ENCODE measurements at regions not wholly inside any gene's neighbourhood (a gene's known extent, or its start where the extent isn't known, plus 50 kb on each side); places are given as distances from the start of the nearest gene placed in this dataset.

- no peaks in the 10 kb centered on the region for H3K27me3 ChIP-seq (ENCODE audit: insufficient read depth, low read depth, low read length)
- no peaks in the 10 kb centered on the region for H3K9me3 ChIP-seq (ENCODE audit: low read length)
- no peak overlapping the region for H3K4me3 ChIP-seq (ENCODE audit: low read length)
- no peak overlapping the region for H3K4me2 ChIP-seq (ENCODE audit: low read length)
- H3K9me2 ChIP-seq (ENCODE audit: insufficient read depth, low read length) = no peaks in the 10 kb centered on the region
- no peak overlapping the region for H3K9ac ChIP-seq (ENCODE audit: low read length)
- H3K27ac ChIP-seq (ENCODE audit: low read length) = no peak overlapping the region
- H3K36me3 ChIP-seq (ENCODE audit: insufficient read depth, low read length) = no peaks in the 10 kb centered on the region
- no peaks in the 10 kb centered on the region for H3F3A ChIP-seq (ENCODE audit: insufficient read depth, low read length, poor library complexity, severe bottlenecking)
- no peaks in the 10 kb centered on the region for H3K79me2 ChIP-seq (replicated peaks; ENCODE audit: insufficient read depth, low read length)
- TF ChIP-seq CTCF (IDR thresholded peaks at IDR 0.05; ENCODE audit: poor library complexity, severe bottlenecking) = no peak
- TF ChIP-seq EP300 (conservative IDR thresholded peaks at IDR 0.05; ENCODE audit: poor library complexity, severe bottlenecking) = no peak
- no peak for TF ChIP-seq REST (IDR thresholded peaks at IDR 0.05; ENCODE audit: borderline replicate concordance)
- no peak for TF ChIP-seq RAD21 (conservative IDR thresholded peaks at IDR 0.05)
- TF ChIP-seq MXI1 (conservative IDR thresholded peaks at IDR 0.05; ENCODE audit: poor library complexity, severe bottlenecking) = no peak
- TF ChIP-seq EZH2 (IDR thresholded peaks at IDR 0.05; ENCODE audit: borderline replicate concordance, insufficient read depth, low read length, poor library complexity, severe bottlenecking) = no peak
- TF ChIP-seq TAF1 (IDR thresholded peaks at IDR 0.05; ENCODE audit: low read depth) = no peak
- no peak for TF ChIP-seq POLR2AphosphoS5 (IDR thresholded peaks at IDR 0.05)
- no peak for TF ChIP-seq SMC3 (conservative IDR thresholded peaks at IDR 0.05; ENCODE audit: poor library complexity)
- no peak overlapping the region for H2AFZ ChIP-seq (ENCODE audit: low read depth, low read length)
- no peaks in the 10 kb centered on the region for H4K20me1 ChIP-seq (ENCODE audit: insufficient read depth)
Observed at GRCh38 chr10:16011548-16011947, 151.2 kb upstream of the MINDY3 start.

- Histone ChIP-seq H3F3A (ENCODE audit: insufficient read depth, low read length, poor library complexity, severe bottlenecking) (no peaks in the 10 kb centered on the region), H3K4me3 (ENCODE audit: low read length) (no peak overlapping the region), H3K9ac (ENCODE audit: low read length) (no peak overlapping the region), H3K79me2 (replicated peaks; ENCODE audit: insufficient read depth, low read length) (no peaks in the 10 kb centered on the region), H3K9me3 (ENCODE audit: low read length) (no peaks in the 10 kb centered on the region), H3K9me2 (ENCODE audit: insufficient read depth, low read length) (no peaks in the 10 kb centered on the region), H4K20me1 (ENCODE audit: insufficient read depth) (no peaks in the 10 kb centered on the region), H3K4me2 (ENCODE audit: low read length) (no peak overlapping the region), H3K36me3 (ENCODE audit: insufficient read depth, low read length) (no peaks in the 10 kb centered on the region), H3K27ac (ENCODE audit: low read length) (no peak overlapping the region), H3K27me3 (ENCODE audit: insufficient read depth, low read depth, low read length) (no peaks in the 10 kb centered on the region), H2AFZ (ENCODE audit: low read depth, low read length) (no peak overlapping the region)
- TF ChIP-seq POLR2AphosphoS5 (IDR thresholded peaks at IDR 0.05) (no peak), MXI1 (conservative IDR thresholded peaks at IDR 0.05; ENCODE audit: poor library complexity, severe bottlenecking) (no peak), EP300 (conservative IDR thresholded peaks at IDR 0.05; ENCODE audit: poor library complexity, severe bottlenecking) (no peak), SMC3 (conservative IDR thresholded peaks at IDR 0.05; ENCODE audit: poor library complexity) (no peak), EZH2 (IDR thresholded peaks at IDR 0.05; ENCODE audit: borderline replicate concordance, insufficient read depth, low read length, poor library complexity, severe bottlenecking) (no peak), REST (IDR thresholded peaks at IDR 0.05; ENCODE audit: borderline replicate concordance) (no peak), RAD21 (conservative IDR thresholded peaks at IDR 0.05) (no peak), CTCF (IDR thresholded peaks at IDR 0.05; ENCODE audit: poor library complexity, severe bottlenecking) (no peak), TAF1 (IDR thresholded peaks at IDR 0.05; ENCODE audit: low read depth) (no peak)
Observed at GRCh38 chr10:16014469-16014868, 154.2 kb upstream of the MINDY3 start.
